Activated B cell treated with CpG ODN at 0.5 μM for 24 hours (primary cell): ENCODE measurements at regions not wholly inside any gene's neighbourhood (a gene's known extent, or its start where the extent isn't known, plus 50 kb on each side); places are given as distances from the start of the nearest gene placed in this dataset.
"Not testable (repeated sequence)": the region's sequence is repeated elsewhere in the genome, so short reads cannot be mapped to it uniquely, and the experiment has no call there.

ENCODE experiments used
- ATAC-seq: fragments of 200-7000 bp; cut with Tn5 transposase; one replicate; pipeline ENCODE4 v1.10.0; 2021; ENCODE audit warnings: low read depth, mild to moderate bottlenecking, moderate library complexity
- CTCF ChIA-PET: fragments of 350-600 bp; sonication (Branson Sonifier 250); formaldehyde crosslinking; loops from one replicate; lab custom pipeline; 2021; ENCODE audit warnings: antibody characterized with exemption; lab: Charles Lee
- POLR2A ChIA-PET: fragments of 350-600 bp; sonication (Branson Sonifier 250); formaldehyde crosslinking; loops from one replicate; lab custom pipeline; 2021; ENCODE audit warnings: antibody characterized with exemption; lab: Charles Lee
- DNase-seq: peaks from one replicate; pipeline ENCODE4 v3.0.0; 2022
- H3K27ac Mint-ChIP-seq: one replicate; pipeline ENCODE4 v1.8.0; 2020; ENCODE audit warnings: mixed read lengths
- H3K27me3 Mint-ChIP-seq: one replicate; pipeline ENCODE4 v1.8.0; 2021; ENCODE audit warnings: mixed read lengths
- H3K36me3 Mint-ChIP-seq: one replicate; pipeline ENCODE4 v1.8.0; 2021; ENCODE audit warnings: low read depth, mixed read lengths
- H3K4me1 Mint-ChIP-seq: one replicate; pipeline ENCODE4 v1.8.0; 2021; ENCODE audit warnings: mixed read lengths
- H3K4me3 Mint-ChIP-seq: one replicate; pipeline ENCODE4 v1.8.0; 2020; ENCODE audit warnings: mild to moderate bottlenecking, mixed read lengths
- H3K9me3 Mint-ChIP-seq: one replicate; pipeline ENCODE4 v1.8.0; 2020; ENCODE audit warnings: mixed read lengths
- CTCF ChIP-seq: fragments of 200-600 bp; IDR thresholded peaks from one replicate; pipeline ENCODE4 v1.8.0; 2022; ENCODE audit warnings: antibody characterized with exemption, mild to moderate bottlenecking
- intact Hi-C: fragments of 100-400 bp; cut with micrococcal nuclease; formaldehyde crosslinking; loops from one replicate; pipeline ENCODE4 v1.15.1; 2024

- POLR2A ChIA-PET = interaction anchor here (0.5 kb wide), 1 partner anchor 78 kb away, joined by 3 read pairs; no protein-coding TSS in a partner anchor
- CTCF ChIA-PET = no interaction called here
These were observed 50.7 kb upstream of the USP7 start for GRCh38 chr16:9014389-9014788.

GRCh38 chr16:9015489-9015888 is 51.8 kb upstream of the USP7 start:
- CTCF ChIA-PET = no interaction called here
- Mint-ChIP-seq H3K27me3 (peaks cover 26% of the 10 kb centered on the region), H3K4me1 (no peaks in the 10 kb centered on the region), H3K36me3 (peaks cover 5% of the 10 kb centered on the region), H3K27ac (no peak overlapping the region), H3K4me3 (no peak overlapping the region), H3K9me3 (peaks cover 6% of the 10 kb centered on the region)
- DNase-seq (no peak), ATAC-seq (no peak)
- no peak for TF ChIP-seq CTCF
- POLR2A ChIA-PET = no interaction called here
- intact Hi-C loops = no loop called here

More at GRCh38 chr16:9014389-9014788, 50.7 kb upstream of the USP7 start:
- no peak for ATAC-seq
- no peak for DNase-seq
- intact Hi-C loops = no loop called here
- H3K36me3 Mint-ChIP-seq = peaks cover 5% of the 10 kb centered on the region
- no peak overlapping the region for H3K4me3 Mint-ChIP-seq
- H3K9me3 Mint-ChIP-seq = peaks cover 6% of the 10 kb centered on the region
- no peak overlapping the region for H3K27ac Mint-ChIP-seq
- TF ChIP-seq CTCF = no peak
- no peaks in the 10 kb centered on the region for H3K4me1 Mint-ChIP-seq
- H3K27me3 Mint-ChIP-seq = peaks cover 29% of the 10 kb centered on the region

- intact Hi-C loops, H3K4me3 Mint-ChIP-seq, H3K36me3 Mint-ChIP-seq, H3K4me1 Mint-ChIP-seq, H3K27ac Mint-ChIP-seq, H3K9me3 Mint-ChIP-seq, POLR2A ChIA-PET, DNase-seq, ATAC-seq, CTCF ChIA-PET: not testable (repeated sequence)
- peaks cover 24% of the 10 kb centered on the region for H3K27me3 Mint-ChIP-seq
These were observed 52.3 kb upstream of the USP7 start for GRCh38 chr16:9016005-9016404.

- Mint-ChIP-seq H3K27me3 (peaks cover 21% of the 10 kb centered on the region), H3K4me1 (no peaks in the 10 kb centered on the region), H3K27ac (no peak overlapping the region), H3K9me3 (peaks cover 6% of the 10 kb centered on the region), H3K4me3 (no peak overlapping the region), H3K36me3 (peaks cover 5% of the 10 kb centered on the region)
- CTCF ChIA-PET = no interaction called here
- POLR2A ChIA-PET = no interaction called here
- ATAC-seq = no peak
- intact Hi-C loops = no loop called here
- TF ChIP-seq CTCF = no peak
- DNase-seq = no peak
These were observed 53.1 kb upstream of the USP7 start for GRCh38 chr16:9016824-9017223.

GRCh38 chr16:9027070-9027799 is 63.5 kb upstream of the USP7 start:
- Mint-ChIP-seq H3K4me3 (no peak overlapping the region), H3K27ac (no peak overlapping the region), H3K9me3 (no peaks in the 10 kb centered on the region), H3K4me1 (no peaks in the 10 kb centered on the region), H3K36me3 (no peaks in the 10 kb centered on the region), H3K27me3 (peaks cover 4% of the 10 kb centered on the region)
- no peak for TF ChIP-seq CTCF
- ChIA-PET CTCF (no interaction called here), POLR2A (interaction anchor here (1.0 kb wide), 1 partner anchor 64 kb away, joined by 3 read pairs; the partner anchor contains the start of gene HAPSTR1)
- intact Hi-C loops = no loop called here
- no peak for ATAC-seq
- no peak for DNase-seq

GRCh38 chr16:9028491-9028890 is 63.0 kb upstream of the HAPSTR1 start:
- H3K4me1 Mint-ChIP-seq, ATAC-seq, H3K36me3 Mint-ChIP-seq, H3K9me3 Mint-ChIP-seq, H3K4me3 Mint-ChIP-seq, H3K27ac Mint-ChIP-seq, DNase-seq, H3K27me3 Mint-ChIP-seq, intact Hi-C loops, POLR2A ChIA-PET, CTCF ChIA-PET: not testable (repeated sequence)
